ENCODE measurements at regions not wholly inside any gene's neighbourhood (a gene's known extent, or its start where the extent isn't known, plus 50 kb on each side); places are given as distances from the start of the nearest gene placed in this dataset.

- DNase-seq: no peak
These were observed 51.7 kb upstream of the RTL6 start for GRCh38 chr22:44549701-44550100.

GRCh38 chr22:44548981-44549380, 50.9 kb upstream of the RTL6 start:
- DNase-seq: no peak

Data from bone marrow (tissue), 2 donors.